CD1c-positive myeloid dendritic cell (primary cell): ENCODE measurements at regions not wholly inside any gene's neighbourhood (a gene's known extent, or its start where the extent isn't known, plus 50 kb on each side); places are given as distances from the start of the nearest gene placed in this dataset.
A peak's percentile ranks its signal among the peaks of the same experiment; 100 is the strongest.

Source experiments
- DNase-seq: peaks from one replicate; pipeline ENCODE4 v3.0.0-alpha.2; 2016; ENCODE audit errors: extremely low spot score

- DNase-seq, result no peak
These were observed 226.6 kb downstream of the ACKR3 start for GRCh38 chr2:236796236-236796635.

- DNase-seq, result no peak
These were observed 227.8 kb downstream of the ACKR3 start for GRCh38 chr2:236797411-236797810.

- no peak for DNase-seq
These were observed 228.9 kb downstream of the ACKR3 start for GRCh38 chr2:236798491-236798890.

- DNase-seq, result no peak
These were observed 229.9 kb downstream of the ACKR3 start for GRCh38 chr2:236799391-236800026.

GRCh38 chr2:236802862-236803261 lies 233.2 kb downstream of the ACKR3 start:
- no peak for DNase-seq

- no peak for DNase-seq
These were observed 234.0 kb downstream of the ACKR3 start for GRCh38 chr2:236803621-236804020.

- DNase-seq, result no peak
These were observed 236.3 kb downstream of the ACKR3 start for GRCh38 chr2:236805800-236806531.

GRCh38 chr2:236809716-236810115 lies 240.1 kb downstream of the ACKR3 start:
- DNase-seq, result peak; percentile 62

GRCh38 chr2:236811062-236811656 lies 241.5 kb downstream of the ACKR3 start:
- no peak for DNase-seq

- DNase-seq, result no peak
These were observed 244.1 kb downstream of the ACKR3 start for GRCh38 chr2:236813766-236814165.

GRCh38 chr2:236814593-236814992 lies 245.0 kb downstream of the ACKR3 start:
- no peak for DNase-seq

GRCh38 chr2:236815746-236816145 lies 246.1 kb downstream of the ACKR3 start:
- DNase-seq, result no peak

GRCh38 chr2:236816197-236817170 lies 246.9 kb downstream of the ACKR3 start:
- DNase-seq, result no peak

GRCh38 chr2:236818281-236819045 lies 248.8 kb downstream of the ACKR3 start:
- DNase-seq, result no peak

- no peak for DNase-seq
These were observed 249.8 kb downstream of the ACKR3 start for GRCh38 chr2:236819275-236820002.

GRCh38 chr2:236820763-236821344 lies 251.2 kb downstream of the ACKR3 start:
- DNase-seq, result no peak

GRCh38 chr2:236823041-236823629 lies 253.5 kb downstream of the ACKR3 start:
- no peak for DNase-seq

- no peak for DNase-seq
These were observed 254.3 kb downstream of the ACKR3 start for GRCh38 chr2:236823963-236824362.

- DNase-seq, result no peak
These were observed 255.2 kb downstream of the ACKR3 start for GRCh38 chr2:236824836-236825235.
